ENCODE measurements at regions not wholly inside any gene's neighbourhood (a gene's known extent, or its start where the extent isn't known, plus 50 kb on each side); places are given as distances from the start of the nearest gene placed in this dataset.

DNA sequence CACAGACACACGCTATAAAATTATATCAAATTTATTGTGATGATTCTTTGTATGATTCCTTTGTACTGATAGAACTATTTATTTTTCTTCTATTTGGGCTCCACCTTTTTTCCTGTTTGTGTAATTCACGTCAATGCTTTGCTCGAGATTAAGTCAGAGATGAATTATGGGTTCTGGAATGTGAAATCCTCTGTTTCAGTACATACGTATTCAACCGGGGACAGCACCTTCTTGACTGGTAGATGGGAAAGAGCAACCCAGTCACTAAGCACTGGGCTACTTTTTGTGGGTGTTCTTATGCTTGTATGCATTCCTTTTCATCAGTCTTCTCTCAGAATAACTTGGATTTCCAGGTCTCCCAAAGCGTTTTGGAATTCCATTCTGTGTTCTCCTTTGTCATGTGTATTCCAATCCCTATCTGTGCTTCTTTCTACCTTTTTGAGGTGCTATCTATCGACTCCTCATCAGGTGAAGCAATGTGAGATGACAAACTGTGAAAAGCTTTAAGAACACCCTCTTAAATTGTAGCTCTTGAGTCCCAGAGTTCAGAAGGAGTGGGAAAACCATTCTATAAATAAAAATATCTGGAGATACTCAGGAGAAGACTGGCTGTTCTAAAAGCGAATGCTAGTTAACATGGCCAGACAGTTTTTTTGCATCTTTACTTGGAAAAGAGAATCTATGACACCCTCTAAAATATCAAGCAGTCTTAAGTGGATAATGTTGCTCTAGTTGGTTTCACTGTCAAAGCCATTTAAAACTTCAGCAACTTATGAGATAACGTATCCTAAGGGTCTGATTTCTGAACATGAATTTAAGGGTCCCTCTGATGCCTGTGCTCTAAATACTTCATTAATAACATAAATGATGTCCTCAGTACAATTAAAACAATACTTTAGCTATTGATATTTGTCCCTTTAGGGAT is 197.7 kb upstream of the PREP start:
- TF ChIP-seq, protein P1, sequence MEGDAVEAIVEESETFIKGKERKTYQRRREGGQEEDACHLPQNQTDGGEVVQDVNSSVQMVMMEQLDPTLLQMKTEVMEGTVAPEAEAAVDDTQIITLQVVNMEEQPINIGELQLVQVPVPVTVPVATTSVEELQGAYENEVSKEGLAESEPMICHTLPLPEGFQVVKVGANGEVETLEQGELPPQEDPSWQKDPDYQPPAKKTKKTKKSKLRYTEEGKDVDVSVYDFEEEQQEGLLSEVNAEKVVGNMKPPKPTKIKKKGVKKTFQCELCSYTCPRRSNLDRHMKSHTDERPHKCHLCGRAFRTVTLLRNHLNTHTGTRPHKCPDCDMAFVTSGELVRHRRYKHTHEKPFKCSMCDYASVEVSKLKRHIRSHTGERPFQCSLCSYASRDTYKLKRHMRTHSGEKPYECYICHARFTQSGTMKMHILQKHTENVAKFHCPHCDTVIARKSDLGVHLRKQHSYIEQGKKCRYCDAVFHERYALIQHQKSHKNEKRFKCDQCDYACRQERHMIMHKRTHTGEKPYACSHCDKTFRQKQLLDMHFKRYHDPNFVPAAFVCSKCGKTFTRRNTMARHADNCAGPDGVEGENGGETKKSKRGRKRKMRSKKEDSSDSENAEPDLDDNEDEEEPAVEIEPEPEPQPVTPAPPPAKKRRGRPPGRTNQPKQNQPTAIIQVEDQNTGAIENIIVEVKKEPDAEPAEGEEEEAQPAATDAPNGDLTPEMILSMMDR (IDR thresholded peaks at IDR 0.05), result no peak
- no peak for TF ChIP-seq POLR2A (IDR thresholded peaks at IDR 0.05)

Data from body of pancreas (tissue), 4 donors.